Hypothalamus (tissue), 51 donors: ENCODE measurements at regions not wholly inside any gene's neighbourhood (a gene's known extent, or its start where the extent isn't known, plus 50 kb on each side); places are given as distances from the start of the nearest gene placed in this dataset.

Experiments
- DNase-seq, 51 donors: peaks; one replicate each; lab custom pipeline; 2025; lab: John Stamatoyannopoulos, UW

DNA sequence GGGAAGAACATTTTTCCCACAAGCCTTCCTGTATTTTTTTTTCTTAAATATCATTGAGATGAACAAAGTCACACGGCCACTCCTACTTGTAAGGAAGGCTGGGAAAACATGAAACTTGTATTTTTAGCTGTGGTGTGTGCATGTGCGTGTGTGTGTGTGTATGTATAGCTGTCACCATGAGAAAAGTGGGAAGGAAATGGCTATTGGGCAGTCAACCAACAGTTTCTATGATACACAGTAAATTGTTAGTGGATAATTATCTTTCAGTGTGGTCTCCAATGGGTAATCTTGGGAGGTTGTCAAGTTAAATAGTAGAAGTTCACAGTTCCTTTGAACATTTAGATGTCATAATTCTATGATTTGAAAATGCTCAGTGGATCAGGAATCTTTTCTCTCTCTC, 132.7 kb upstream of the USP24 start:
- DNase-seq, result no peak

DNA sequence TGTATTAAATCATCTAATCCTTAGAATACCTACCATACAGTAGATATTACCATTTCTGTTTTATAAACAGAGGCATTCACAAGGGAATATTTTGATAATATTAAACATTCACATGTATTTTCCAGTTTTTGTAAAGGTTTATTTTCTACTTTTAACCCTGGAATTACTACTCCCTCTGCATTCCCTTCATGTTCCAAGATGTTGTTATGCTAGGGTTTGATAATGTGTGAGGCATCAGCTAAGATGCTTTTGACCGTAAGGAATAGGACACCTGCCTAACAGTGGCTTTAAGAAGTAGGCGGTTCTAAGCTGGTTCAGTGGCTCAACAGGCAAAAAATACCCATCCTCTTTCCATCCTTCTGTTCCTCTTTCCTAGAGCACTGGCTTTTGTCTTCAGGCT, 131.9 kb upstream of the USP24 start:
- DNase-seq, result no peak

DNA sequence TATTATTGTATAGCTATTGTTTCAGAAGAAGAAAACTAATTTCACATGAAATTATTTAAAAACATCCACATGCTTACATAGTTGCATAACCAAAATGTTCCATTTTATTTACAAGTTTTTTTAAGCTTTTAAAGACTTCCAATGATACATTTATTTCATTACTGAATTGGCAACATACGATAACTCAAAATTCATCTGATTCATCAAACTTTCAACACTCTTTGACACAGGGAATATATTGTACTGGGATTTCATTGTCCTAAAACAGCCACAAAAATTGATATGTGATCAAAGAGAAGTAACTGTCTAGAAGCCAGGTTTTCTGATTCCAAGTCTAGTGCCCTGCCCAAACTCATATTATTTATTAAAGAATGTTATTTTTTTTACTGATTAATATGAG, 131.4 kb upstream of the USP24 start:
- no peak for DNase-seq

DNA sequence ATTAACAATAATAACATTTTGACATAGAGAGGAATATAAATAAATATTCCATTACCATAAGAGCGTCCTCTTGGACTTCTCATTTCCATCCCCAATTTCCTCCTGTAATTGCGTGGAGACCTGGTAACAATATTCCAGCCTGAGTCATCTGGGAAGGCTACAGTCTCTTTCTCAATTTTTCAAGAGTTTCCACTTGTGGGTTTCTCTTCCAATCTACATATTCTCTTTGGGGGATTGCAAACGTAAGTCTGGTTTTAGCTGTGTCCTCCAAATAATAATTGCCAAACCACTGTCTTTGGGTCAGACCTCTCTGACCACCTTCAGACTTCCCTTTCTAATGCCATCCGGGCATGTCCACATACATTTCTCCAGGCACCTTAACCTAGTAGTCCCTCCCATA, 124.5 kb upstream of the USP24 start:
- DNase-seq, result no peak

DNA sequence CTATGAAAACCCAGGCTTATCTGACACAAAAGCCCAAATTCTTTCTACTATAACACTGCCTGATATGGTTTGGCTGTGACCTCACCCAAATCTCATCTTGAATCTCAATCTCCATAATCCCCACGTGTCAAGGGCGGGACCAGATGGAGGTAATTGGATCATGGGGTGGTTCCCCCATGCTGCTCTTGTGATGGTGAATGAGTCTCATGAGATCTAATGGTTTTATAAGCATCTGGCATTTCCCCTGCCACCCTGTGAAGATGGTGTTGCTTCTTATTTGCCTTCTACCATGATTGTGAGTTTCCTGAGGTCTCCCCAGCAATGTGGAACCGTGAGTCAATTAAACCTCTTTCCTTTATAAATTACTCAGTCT, 123.3 kb upstream of the USP24 start:
- DNase-seq, result no peak

DNA sequence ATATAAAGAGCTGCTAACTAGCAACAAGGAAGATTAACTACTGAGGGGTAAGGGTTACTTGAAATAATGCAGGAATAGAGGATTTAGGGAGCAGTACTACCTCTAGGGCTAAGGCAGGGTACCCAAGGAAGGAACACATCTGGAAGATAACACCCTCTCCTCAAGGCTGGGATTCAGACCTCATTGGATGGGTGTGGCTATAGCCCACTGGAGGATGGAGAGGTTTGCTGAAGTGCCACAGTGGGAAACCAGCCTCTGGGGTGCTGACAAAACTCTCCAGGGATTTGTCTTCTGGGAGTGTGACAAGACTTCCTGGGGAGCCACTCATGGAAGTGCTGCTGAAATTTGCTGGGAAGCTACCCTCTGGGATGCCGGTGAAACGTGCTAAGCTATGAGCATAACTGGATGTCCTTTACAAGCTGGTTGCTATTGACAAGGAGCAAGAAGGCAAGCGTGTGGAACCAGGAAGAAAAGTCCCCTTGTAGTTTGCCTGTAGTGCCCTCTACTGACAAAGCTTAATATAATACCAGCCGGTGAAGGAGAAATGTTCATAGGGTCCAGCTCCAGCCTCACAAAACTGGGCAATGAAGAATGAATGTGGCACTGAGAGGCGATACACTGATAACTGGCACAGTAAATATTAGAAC, 122.8 kb upstream of the USP24 start:
- DNase-seq, result no peak

DNA sequence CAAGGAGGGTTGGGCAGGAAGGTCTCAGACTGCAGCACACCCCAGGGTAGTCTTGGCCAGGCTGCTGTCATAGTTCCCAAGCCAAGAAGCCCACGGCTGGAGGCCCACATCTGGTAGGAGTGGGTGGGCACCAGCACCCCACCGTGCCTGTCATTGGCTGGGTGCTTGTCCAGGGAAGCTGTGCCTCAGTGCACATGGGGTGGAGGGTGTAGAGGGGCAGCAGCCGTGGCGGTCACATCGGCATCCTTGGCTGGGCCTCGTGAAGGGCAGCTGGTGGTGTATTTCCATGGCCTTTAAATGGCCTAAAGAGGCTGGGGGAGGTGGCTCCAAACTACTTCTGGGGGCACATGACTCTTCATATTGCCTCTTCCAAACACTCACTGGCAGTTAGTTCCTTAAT, 119.6 kb upstream of the USP24 start:
- no peak for DNase-seq

DNA sequence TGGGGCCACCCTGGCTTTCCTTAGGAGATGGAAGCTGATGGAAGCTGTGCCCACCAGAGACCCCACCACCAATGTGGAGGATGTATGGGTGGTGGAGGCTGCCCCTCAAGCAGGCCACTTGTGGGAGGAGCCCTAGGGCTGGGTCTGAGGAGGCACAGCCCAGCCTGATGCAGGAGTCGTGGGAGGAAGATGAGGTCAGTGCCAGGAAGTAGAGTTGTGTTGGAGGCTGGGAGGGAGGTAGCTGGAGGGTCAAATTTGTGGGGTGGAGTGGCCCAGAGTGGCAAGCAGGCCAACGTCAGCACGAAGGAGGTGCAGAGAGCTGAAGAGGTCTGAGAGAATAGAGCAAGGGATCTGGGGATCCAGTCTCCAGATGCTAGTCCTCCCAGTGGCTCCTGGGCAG, 119.0 kb upstream of the USP24 start:
- DNase-seq, result no peak

DNA sequence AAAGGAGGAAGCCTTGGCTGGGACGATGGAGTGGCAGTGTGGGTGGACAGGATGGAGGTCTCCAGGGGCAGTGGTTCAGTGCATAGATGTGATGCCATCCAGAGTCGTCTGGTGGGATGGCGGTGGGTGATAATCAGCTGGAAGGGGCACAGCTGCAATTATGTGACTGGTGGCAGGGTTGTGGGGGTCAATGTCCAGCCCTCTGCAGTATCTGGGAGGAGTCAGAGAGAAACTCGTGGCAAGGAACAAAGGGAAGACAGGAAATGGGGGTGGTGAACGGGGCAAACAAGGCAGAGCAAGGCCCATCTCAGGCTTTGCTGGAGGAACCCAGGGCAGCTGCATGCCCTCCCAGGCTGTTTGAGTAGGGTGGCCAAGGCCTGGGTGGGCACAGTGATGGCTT, 118.3 kb upstream of the USP24 start:
- no peak for DNase-seq

DNA sequence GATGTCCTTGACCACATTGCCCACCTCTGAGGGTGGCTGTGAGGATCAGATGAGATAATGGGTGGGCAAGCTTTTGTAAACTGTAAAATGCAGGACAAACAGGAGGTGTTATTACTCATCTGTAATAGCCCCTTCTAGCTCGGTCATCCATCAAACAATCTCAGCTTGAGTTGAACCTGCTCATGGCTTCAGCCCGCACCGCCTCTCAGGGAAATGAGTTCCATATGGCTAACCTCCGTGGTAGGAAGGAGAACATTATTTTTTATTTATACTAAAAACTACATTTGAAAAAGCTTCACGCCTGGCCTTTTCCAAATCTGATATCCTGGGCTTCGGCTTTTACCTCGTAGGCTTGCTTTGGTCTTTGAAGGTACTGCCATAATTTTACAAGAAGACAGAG, 116.2 kb upstream of the USP24 start:
- no peak for DNase-seq

DNA sequence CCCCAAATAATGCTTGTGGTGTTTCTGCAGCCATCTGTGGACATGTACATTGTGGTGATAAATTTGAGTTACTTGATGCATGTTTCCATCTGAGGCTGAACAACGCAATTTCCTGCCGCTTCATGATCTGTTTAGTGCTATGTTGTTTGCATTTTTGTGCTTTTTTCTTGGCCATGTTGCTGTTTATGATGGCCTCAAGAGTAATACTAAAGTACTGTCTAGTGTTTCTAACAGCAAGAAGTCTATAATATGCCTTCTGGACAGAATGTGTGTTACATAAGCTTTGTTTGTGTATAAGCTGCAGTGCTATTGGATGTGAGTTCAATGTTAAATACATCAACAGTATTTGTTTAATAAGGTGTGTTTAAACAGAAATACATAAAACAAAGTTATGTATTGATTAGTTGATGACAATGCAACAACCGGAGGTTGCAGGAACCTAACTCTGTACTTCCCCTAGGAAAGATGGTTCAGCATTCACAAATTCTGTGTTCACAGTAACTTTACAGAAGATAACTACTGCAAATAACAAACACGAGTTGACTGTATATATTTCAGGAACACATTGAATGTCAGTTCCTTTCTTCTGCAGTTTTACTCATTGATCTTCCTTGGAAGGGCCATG, 114.8 kb upstream of the USP24 start:
- no peak for DNase-seq

DNA sequence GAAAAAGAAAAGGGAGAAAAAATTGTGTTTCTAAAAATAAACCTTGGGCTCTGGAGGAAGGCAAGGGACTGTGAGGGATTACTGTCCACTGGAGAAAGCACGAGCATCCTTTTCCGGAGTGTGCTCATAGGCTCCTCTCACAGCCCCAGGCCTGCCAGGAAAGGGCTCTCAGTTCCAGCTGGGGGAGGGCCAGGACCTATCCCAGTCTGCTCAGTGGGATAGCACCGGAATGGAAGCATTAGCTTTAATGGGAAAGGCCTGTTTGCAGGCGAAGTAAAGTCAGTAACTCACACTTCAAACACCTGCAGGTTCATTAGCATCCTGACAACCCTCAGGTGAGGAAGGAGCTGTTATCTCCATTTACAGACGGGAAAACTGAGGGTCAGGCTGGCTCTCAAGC, 113.9 kb upstream of the USP24 start:
- DNase-seq, result peak in 1 of 51 donors; percentile 1

DNA sequence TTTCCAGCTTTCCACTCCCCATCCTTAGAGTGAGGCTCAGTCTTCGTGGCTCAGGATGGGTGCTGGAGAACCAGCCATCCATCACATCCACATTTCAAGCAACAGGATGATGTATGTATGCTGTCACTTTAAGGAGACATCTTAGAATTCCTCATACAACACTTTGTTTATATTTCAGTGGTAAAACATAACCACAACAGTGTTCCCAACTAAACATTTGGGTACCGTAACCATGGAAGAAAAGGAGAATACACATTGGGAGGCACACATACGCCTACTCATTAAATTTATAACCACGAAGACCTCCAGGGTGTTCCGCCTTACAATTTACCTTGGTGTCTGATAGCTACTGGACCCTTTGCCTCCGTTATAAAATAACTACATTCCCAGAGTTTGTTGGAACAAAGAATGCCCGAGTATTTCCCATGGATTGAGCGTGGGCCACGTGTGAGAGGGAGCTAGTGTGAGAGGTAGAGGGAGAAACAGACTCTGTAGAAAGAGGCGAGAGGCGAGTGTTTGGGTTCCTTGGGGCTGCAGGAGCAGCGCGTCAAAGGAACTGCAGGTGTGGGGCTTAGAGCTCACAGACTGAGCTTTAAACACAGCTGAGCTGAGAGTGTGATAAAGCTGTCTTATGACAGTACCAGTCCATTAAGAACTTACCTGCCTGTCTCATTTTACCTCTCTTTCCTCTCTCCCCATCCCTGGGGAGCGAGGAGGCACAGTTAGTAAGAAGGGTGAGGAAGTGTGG, 111.5 kb upstream of the USP24 start:
- no peak for DNase-seq

DNA sequence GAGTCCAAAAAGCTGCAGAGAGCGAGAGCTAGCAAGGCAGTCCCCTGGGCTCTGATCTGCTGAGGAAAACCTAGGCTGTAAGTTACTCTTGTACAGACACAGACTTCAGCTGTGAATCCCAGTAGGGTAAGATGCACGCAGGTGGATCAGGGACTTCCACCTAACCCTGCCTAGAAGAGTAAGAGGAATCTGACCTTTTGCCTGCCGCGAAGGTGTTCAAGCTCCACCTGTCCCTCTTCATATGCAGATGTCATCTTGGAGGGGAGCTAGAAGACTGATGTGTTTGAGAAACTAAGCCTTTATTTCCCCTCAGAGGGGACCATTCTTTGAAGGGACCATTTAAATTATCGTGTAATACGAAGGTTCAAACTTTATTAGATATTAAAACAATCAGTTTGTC, 108.6 kb upstream of the USP24 start:
- DNase-seq, result no peak

DNA sequence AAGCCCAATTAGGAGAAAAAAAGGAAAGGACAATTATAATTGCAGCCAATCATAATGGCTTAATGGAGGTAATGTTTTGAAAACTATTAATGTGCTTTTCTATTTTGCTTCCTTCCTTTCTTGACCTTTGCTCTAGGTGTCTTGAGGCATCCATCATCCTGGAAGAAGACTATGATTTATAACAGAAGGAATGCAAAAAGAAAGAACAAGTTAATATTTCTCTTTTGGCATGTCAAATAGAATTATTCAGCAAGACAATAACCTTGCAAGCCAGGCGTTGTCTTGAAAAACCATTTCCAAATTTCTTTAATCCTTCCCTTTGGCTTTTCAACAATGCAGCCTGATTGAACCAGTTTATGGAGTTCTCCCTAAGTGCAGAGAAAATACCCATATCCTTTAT, 107.7 kb upstream of the USP24 start:
- DNase-seq, result no peak

DNA sequence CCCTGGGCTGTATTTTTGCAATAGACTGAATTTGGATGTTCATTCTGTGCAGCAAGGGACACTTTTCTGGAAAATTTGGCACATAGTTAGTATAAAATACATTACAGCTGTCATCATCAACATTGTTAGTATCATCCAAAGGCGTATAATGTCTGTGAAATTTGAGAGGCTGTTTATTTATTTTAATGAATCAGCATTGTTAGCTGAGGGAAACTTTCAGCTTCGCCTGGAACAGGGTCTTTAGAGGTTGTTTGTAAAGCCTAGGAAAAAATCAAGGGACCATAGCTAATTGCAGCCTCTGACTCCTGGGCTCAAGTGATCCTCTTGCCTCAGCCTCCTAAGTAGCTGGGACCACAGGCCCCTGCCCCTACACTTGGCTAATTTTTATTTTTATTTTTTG, 106.8 kb upstream of the USP24 start:
- no peak for DNase-seq

DNA sequence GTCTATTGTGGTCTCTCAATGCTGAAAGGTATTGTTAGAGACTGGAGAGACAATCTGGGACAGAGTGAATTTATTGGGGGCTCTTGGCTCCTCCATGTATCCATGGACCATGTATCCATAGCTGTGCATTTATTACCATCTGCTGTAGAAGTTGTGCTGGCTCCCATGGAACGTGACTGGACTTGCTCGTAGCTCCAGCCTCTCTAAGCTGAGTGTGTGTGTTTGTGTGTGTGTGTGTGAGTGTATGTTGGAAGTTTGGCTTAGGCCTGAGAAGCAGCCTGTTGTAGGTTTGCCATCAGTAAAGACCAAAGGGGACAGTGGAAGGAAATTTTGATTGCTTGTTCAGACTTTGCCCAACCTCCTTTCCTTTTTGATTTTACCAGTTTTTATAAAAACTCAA, 105.7 kb upstream of the USP24 start:
- no peak for DNase-seq

DNA sequence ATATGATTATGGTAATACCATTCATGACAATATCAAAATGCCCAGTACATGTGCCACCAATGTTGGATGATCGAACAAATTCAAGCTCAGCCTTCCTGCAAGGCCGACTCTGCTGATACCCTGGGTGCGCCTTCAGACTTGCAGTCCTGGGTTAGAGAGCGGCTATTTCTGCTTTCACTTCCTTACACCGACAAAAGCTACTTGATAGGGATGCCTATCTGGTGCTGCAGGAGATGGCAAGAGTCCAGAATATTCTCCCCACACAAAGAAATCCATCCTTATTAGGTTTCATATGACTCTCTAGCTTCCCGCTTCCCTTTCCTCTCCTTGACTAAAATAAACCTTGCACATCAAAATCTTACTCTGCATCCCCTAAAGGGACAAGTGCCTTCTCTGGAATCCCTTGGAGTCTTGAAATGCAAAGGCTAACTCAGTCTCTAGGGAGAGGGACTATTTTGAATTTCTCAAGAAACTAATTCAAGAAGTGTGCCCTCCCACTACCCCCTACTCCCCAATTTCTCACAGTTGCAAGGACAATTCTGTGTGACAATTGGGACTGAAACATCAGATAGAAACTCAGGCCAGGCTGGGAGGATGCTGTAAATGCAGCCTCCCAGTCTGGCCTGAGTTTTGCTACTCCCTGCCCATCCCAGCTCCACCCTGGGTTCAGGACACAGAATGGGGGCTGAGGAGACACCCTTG, 103.1 kb upstream of the USP24 start:
- no peak for DNase-seq

DNA sequence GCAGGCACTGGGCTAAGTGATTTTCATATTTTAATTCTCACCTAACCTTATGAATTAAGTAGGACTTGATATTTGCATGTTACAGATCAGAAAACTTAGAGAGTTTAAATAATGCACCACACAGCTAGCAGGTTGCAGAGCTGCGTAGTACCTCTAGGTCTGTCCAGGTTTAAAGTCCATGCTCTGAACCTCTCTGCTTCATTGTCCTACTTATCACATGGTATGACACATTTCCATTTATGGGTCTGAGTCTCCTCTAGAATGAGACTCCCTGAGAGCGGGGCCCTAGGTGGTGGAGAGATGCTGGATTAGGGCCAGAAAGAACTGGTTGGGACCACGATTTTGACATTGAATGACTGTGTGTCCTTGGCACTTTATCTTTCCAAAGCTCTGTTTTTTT, 102.5 kb upstream of the USP24 start:
- no peak for DNase-seq

DNA sequence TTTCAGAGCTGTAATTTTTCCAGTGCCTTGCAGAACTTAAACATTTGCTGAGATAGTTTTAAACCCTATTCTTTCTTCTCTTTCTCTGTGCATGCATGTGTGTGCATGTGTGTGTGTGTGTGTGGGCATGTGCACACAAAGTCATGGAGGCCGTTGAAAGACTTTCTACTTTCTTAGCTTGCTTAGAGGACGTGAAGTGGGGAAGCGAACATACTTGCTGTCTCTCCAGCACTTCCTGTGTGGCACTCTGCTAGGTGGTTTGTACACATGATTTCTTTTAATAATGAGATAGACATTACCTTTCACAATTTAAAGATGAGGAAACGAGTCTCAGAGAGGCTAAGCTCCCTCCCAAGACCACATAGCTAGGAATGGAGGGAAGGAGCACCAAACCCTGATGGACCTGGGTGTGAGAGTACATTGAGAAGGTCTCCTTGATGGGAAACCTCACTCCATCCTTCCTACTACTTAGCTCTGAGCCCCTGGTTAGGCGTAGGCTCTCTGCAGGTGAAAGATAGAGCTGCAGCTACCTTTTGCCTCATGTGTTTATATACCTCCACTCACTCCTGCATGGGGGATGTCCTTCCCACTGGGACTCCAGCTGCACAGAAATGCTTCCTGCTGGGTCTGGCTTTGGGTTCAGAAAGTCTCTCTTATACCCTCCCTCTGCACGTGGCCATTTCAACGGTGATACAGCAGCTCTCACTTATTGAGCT, 101.9 kb upstream of the USP24 start:
- no peak for DNase-seq

DNA sequence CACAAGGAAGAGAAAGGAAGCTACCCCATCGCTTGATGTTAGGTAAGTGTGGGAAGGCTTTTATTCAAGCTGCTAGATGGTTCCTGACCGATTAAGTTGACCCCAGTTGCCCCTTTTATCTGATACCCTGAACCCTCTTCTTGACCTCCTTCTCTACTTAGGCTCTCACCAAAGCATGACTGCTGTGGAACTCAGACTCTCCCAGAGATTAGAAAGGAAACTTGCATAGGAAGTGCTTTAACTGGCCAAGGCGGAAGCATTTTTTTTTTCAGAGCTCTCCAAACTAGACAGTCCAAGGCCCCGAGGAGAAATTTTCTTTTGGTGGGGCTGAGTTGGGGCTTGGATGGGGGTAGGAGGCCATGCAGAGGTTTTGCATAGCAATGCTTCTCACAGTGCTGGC, 101.3 kb upstream of the USP24 start:
- DNase-seq, result no peak
